ENCODE measurements at regions not wholly inside any gene's neighbourhood (a gene's known extent, or its start where the extent isn't known, plus 50 kb on each side); places are given as distances from the start of the nearest gene placed in this dataset.

DNA sequence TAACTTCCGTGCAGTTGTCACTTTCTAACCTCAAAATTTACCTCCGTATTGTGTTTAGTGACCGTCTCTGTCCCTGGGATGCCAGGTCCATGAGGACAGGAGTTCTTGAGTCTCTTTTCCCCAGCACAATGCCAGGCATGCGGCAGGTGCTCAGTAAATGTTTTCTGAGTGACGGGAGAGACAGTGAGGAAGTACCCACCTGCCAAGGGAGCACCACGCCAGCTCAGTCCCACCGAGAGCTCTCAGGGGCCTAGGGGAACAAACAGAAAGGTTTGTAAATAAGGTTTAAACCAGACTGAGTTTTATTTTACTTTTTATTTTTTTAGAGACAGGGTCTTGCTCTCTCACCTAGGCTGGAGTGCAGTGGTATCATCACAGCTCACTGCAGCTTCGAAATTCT lies 81.5 kb upstream of the NKX1-1 start:
- TF ChIP-seq, protein P1, sequence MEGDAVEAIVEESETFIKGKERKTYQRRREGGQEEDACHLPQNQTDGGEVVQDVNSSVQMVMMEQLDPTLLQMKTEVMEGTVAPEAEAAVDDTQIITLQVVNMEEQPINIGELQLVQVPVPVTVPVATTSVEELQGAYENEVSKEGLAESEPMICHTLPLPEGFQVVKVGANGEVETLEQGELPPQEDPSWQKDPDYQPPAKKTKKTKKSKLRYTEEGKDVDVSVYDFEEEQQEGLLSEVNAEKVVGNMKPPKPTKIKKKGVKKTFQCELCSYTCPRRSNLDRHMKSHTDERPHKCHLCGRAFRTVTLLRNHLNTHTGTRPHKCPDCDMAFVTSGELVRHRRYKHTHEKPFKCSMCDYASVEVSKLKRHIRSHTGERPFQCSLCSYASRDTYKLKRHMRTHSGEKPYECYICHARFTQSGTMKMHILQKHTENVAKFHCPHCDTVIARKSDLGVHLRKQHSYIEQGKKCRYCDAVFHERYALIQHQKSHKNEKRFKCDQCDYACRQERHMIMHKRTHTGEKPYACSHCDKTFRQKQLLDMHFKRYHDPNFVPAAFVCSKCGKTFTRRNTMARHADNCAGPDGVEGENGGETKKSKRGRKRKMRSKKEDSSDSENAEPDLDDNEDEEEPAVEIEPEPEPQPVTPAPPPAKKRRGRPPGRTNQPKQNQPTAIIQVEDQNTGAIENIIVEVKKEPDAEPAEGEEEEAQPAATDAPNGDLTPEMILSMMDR (IDR thresholded peaks at IDR 0.05; ENCODE audit: insufficient read depth in 1 of 2, low read depth in 1 of 2, low read length in 1 of 2, severe bottlenecking in 1 of 2, unreplicated experiment in 1 of 2) = no peak
- BruUV-seq (replicated peaks) = no TSS peak
- H3K9me3 ChIP-seq = peaks cover 13% of the 10 kb centered on the region
- ChIA-PET POLR2A (no interaction called here), CTCF (no interaction called here)
- no peaks in the 10 kb centered on the region for H3K4me1 Mint-ChIP-seq (ENCODE audit: low read depth, unreplicated experiment)
- intact Hi-C loops (cut with micrococcal nuclease; ENCODE audit: unreplicated experiment) = no loop called here
- 0 out of 2 replicates have a peak, but pooled peaks cover 2% of the 10 kb centered on the region for H3K27me3 ChIP-seq (replicated peaks; ENCODE audit: control insufficient read depth, insufficient read depth, low read length)
- H3K36me3 Mint-ChIP-seq (ENCODE audit: insufficient read depth, unreplicated experiment) = no peaks in the 10 kb centered on the region
- peaks cover 6% of the 10 kb centered on the region for H3K27me3 Mint-ChIP-seq (ENCODE audit: insufficient read depth, unreplicated experiment)
- no peak overlapping the region for H3K4me3 Mint-ChIP-seq (ENCODE audit: unreplicated experiment)
- H3K27ac Mint-ChIP-seq (ENCODE audit: unreplicated experiment) = no peak overlapping the region
- H3K4me1 ChIP-seq = no peaks in the 10 kb centered on the region
- DNase-seq = no peak
- no peaks in the 10 kb centered on the region for H3K36me3 ChIP-seq (ENCODE audit: control insufficient read depth, insufficient read depth, low read length)
- peaks cover 40% of the 10 kb centered on the region for H3K9me3 Mint-ChIP-seq (ENCODE audit: unreplicated experiment)
- no peak overlapping the region for H3K4me3 ChIP-seq (ENCODE audit: low read depth, low read length)

DNA sequence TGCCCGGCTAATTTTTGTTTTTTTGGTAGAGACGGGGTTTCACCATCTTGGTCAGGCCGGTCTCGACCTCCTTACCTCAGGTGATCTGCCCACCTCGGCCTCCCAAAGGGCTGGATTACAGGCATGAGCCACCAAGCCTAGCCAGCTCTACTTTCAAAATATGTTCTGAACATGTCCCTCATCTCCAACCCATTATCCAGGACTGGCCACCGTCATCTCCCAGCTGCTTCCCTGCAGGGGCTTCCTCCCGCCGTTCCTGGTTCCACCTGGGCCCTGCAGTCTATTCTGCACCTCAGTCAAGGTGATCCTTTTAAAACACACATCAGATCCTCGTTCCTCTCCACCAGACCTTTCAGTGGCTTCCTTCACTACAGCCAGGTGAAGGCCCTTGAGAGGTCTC lies 80.9 kb upstream of the NKX1-1 start:
- Mint-ChIP-seq H3K27ac (ENCODE audit: unreplicated experiment) (no peak overlapping the region), H3K27me3 (ENCODE audit: insufficient read depth, unreplicated experiment) (peaks cover 6% of the 10 kb centered on the region), H3K36me3 (ENCODE audit: insufficient read depth, unreplicated experiment) (no peaks in the 10 kb centered on the region), H3K9me3 (ENCODE audit: unreplicated experiment) (peaks cover 40% of the 10 kb centered on the region), H3K4me3 (ENCODE audit: unreplicated experiment) (no peak overlapping the region), H3K4me1 (ENCODE audit: low read depth, unreplicated experiment) (no peaks in the 10 kb centered on the region)
- no peak for DNase-seq
- Histone ChIP-seq H3K27me3 (replicated peaks; ENCODE audit: control insufficient read depth, insufficient read depth, low read length) (0 out of 2 replicates have a peak, but pooled peaks cover 2% of the 10 kb centered on the region), H3K4me1 (no peaks in the 10 kb centered on the region), H3K4me3 (ENCODE audit: low read depth, low read length) (no peak overlapping the region), H3K36me3 (ENCODE audit: control insufficient read depth, insufficient read depth, low read length) (no peaks in the 10 kb centered on the region), H3K9me3 (peaks cover 13% of the 10 kb centered on the region)
- no TSS peak for BruUV-seq (replicated peaks)
- TF ChIP-seq, protein P1 (IDR thresholded peaks at IDR 0.05; ENCODE audit: insufficient read depth in 1 of 2, low read depth in 1 of 2, low read length in 1 of 2, severe bottlenecking in 1 of 2, unreplicated experiment in 1 of 2) = no peak
- ChIA-PET POLR2A (no interaction called here), CTCF (interaction anchor here (0.6 to 0.9 kb wide), 2 partner anchors 131 to 143 kb away, joined by 3 to 6 read pairs; no protein-coding TSS in a partner anchor)
- intact Hi-C loops (cut with micrococcal nuclease; ENCODE audit: unreplicated experiment) = no loop called here

DNA sequence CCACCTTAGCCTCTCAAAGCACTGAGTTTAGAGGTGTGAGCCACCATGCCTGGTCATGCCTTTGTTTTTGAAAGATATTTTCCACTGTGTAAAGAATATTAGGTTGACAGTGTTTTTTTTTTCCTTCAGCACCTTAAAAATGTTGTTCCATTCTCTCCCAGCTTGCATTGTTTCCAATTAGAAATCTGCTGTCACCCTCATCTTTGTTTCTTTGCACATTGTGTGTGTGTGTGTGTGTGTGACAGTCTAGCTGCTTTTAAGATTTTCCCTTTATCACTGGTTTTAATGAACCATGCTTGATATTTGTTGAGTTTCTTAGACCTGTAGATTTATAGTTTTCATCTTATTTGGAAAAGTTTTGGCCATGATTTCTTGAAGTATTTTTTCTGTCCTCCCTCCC lies 79.0 kb upstream of the NKX1-1 start:
- no peak overlapping the region for H3K4me3 Mint-ChIP-seq (ENCODE audit: unreplicated experiment)
- no peaks in the 10 kb centered on the region for H3K36me3 Mint-ChIP-seq (ENCODE audit: insufficient read depth, unreplicated experiment)
- Histone ChIP-seq H3K27me3 (replicated peaks; ENCODE audit: control insufficient read depth, insufficient read depth, low read length) (no peaks in the 10 kb centered on the region), H3K4me3 (ENCODE audit: low read depth, low read length) (no peak overlapping the region), H3K4me1 (no peaks in the 10 kb centered on the region), H3K36me3 (ENCODE audit: control insufficient read depth, insufficient read depth, low read length) (no peaks in the 10 kb centered on the region), H3K9me3 (peaks cover 19% of the 10 kb centered on the region)
- POLR2A ChIA-PET = no interaction called here
- no TSS peak for BruUV-seq (replicated peaks)
- H3K27ac Mint-ChIP-seq (ENCODE audit: unreplicated experiment) = no peak overlapping the region
- TF ChIP-seq, protein P1 (IDR thresholded peaks at IDR 0.05; ENCODE audit: insufficient read depth in 1 of 2, low read depth in 1 of 2, low read length in 1 of 2, severe bottlenecking in 1 of 2, unreplicated experiment in 1 of 2) = no peak
- peaks cover 49% of the 10 kb centered on the region for H3K9me3 Mint-ChIP-seq (ENCODE audit: unreplicated experiment)
- intact Hi-C loops (cut with micrococcal nuclease; ENCODE audit: unreplicated experiment) = no loop called here
- no peak for DNase-seq
- H3K27me3 Mint-ChIP-seq (ENCODE audit: insufficient read depth, unreplicated experiment) = peaks cover 6% of the 10 kb centered on the region
- no peaks in the 10 kb centered on the region for H3K4me1 Mint-ChIP-seq (ENCODE audit: low read depth, unreplicated experiment)
- CTCF ChIA-PET = no interaction called here

Measured in Caco-2 (cell line).